ENCODE measurements at regions not wholly inside any gene's neighbourhood (a gene's known extent, or its start where the extent isn't known, plus 50 kb on each side); places are given as distances from the start of the nearest gene placed in this dataset.
A peak's percentile ranks its signal among the peaks of the same experiment; 100 is the strongest.

DNA sequence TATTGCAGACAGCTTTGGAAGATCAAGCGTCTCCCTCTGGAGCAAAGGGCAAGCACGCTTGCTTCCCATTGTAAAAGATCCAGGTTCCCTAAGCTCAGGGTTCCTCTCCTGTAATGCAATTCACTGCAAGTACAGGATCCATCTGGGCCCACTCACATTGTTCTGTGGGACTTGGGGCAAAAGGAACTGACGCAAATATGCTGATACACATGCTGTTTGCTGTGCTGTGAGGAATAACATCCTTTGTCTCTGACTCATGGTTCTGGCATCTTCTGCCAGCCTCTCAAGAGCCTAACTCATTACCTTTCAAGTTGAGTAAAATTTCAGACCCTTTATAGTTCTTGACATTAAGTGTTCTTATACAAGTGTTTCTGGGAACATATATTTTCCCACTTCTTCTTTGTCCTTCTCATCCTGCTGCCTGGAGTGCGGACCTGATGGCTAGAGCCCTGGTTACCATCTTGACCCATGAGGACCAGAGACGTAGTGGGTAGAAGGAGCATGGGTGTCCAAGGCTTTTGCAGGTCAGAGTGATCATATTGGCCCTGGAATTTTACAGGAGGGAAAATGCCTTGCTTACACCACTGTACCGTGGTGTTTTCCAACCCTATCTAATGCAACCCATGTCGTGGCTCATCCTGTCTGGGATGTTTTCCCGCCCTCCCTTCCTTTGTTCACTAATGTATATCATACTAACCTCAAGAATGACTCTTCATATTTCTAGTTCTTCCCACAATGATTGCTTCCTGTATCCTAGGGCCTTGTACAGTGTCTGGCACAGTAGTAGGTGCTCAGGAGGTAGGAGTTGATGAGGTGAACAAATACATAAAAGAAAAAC, 145.7 kb upstream of the GLI2 start:
- no peaks in the 10 kb centered on the region for H3K79me2 ChIP-seq (ENCODE audit: low read length)
- no peaks in the 10 kb centered on the region for H3K9me2 ChIP-seq (replicated peaks; ENCODE audit: low read length)
- H3K27me3 ChIP-seq (ENCODE audit: low read length): no peaks in the 10 kb centered on the region
- H3K4me3 ChIP-seq (ENCODE audit: low read length): no peak overlapping the region
- H2AFZ ChIP-seq (ENCODE audit: low read length): no peak overlapping the region
- H3K9ac ChIP-seq (ENCODE audit: low read length): peak overlapping the region; percentile 65
- H3K27ac ChIP-seq (ENCODE audit: low read length): peak overlapping the region; percentile 89
- BruUV-seq (replicated peaks): no TSS peak
- CTCF ChIA-PET: no interaction called here
- POLR2A ChIA-PET (ENCODE audit: unreplicated experiment): interaction anchor here (0.5 kb wide), 1 partner anchor 942 kb away, joined by 3 read pairs; no protein-coding TSS in a partner anchor
- no peaks in the 10 kb centered on the region for H3K9me3 ChIP-seq (ENCODE audit: low read length)
- H3K36me3 ChIP-seq (ENCODE audit: low read depth, low read length): no peaks in the 10 kb centered on the region
- H4K20me1 ChIP-seq (ENCODE audit: low read length): no peaks in the 10 kb centered on the region
- DNase-seq: peak; percentile 74
- peak; percentile 93 for ATAC-seq
- no peak overlapping the region for H3K4me2 ChIP-seq (ENCODE audit: low read length)
- intact Hi-C loops (cut with micrococcal nuclease): no loop called here
- no peak for TF ChIP-seq EZH2phosphoT487 (IDR thresholded peaks at IDR 0.05; ENCODE audit: borderline replicate concordance, low read length)
- no peak for TF ChIP-seq EZH2 (IDR thresholded peaks at IDR 0.05; ENCODE audit: low read length, unreplicated experiment)
- no peak for TF ChIP-seq CTCF (conservative IDR thresholded peaks at IDR 0.05; ENCODE audit: low read depth, low read length)
- no peaks in the 10 kb centered on the region for H3F3A ChIP-seq (ENCODE audit: low read length, unreplicated experiment)
- peaks cover 16% of the 10 kb centered on the region for H3K4me1 ChIP-seq (ENCODE audit: insufficient read depth, low read length)

DNA sequence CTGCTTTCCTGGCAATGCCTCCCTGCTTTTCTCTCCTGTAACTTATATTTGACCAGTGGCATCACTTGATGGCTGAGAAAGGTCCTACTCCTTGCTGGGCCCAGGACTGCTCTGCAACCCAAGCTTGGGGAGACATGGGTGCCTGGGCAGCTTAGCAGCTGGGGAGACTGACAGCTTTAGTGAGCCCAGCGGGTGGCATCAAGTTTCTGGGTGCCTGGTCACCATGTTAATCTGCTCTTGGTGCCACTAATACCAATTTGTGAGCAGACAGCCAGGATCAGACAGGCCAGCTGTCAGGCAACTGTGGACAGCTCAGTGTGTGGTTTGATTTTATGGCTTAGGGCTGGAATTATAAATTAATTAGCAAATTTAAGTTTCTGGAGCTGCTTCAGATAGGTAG, 144.8 kb upstream of the GLI2 start:
- Histone ChIP-seq H3K4me3 (ENCODE audit: low read length) (no peak overlapping the region), H3K36me3 (ENCODE audit: low read depth, low read length) (no peaks in the 10 kb centered on the region), H3K9me2 (replicated peaks; ENCODE audit: low read length) (no peaks in the 10 kb centered on the region), H3K4me1 (ENCODE audit: insufficient read depth, low read length) (peaks cover 16% of the 10 kb centered on the region), H3F3A (ENCODE audit: low read length, unreplicated experiment) (no peaks in the 10 kb centered on the region), H3K4me2 (ENCODE audit: low read length) (no peak overlapping the region), H3K27me3 (ENCODE audit: low read length) (no peaks in the 10 kb centered on the region), H3K79me2 (ENCODE audit: low read length) (no peaks in the 10 kb centered on the region), H3K27ac (ENCODE audit: low read length) (peak overlapping the region; percentile 89), H3K9me3 (ENCODE audit: low read length) (no peaks in the 10 kb centered on the region), H2AFZ (ENCODE audit: low read length) (no peak overlapping the region), H3K9ac (ENCODE audit: low read length) (peak overlapping the region; percentile 16; the same call in 1 of the 2 replicates), H4K20me1 (ENCODE audit: low read length) (no peaks in the 10 kb centered on the region)
- intact Hi-C loops (cut with micrococcal nuclease): no loop called here
- ChIA-PET POLR2A (ENCODE audit: unreplicated experiment) (interaction anchor here (0.5 kb wide), 1 partner anchor 607 kb away, joined by 4 read pairs; no protein-coding TSS in a partner anchor), CTCF (no interaction called here)
- BruUV-seq (replicated peaks): no TSS peak
- TF ChIP-seq CTCF (conservative IDR thresholded peaks at IDR 0.05; ENCODE audit: low read depth, low read length) (no peak), EZH2phosphoT487 (IDR thresholded peaks at IDR 0.05; ENCODE audit: borderline replicate concordance, low read length) (no peak), EZH2 (IDR thresholded peaks at IDR 0.05; ENCODE audit: low read length, unreplicated experiment) (no peak)
- DNase-seq: no peak
- no peak for ATAC-seq

DNA sequence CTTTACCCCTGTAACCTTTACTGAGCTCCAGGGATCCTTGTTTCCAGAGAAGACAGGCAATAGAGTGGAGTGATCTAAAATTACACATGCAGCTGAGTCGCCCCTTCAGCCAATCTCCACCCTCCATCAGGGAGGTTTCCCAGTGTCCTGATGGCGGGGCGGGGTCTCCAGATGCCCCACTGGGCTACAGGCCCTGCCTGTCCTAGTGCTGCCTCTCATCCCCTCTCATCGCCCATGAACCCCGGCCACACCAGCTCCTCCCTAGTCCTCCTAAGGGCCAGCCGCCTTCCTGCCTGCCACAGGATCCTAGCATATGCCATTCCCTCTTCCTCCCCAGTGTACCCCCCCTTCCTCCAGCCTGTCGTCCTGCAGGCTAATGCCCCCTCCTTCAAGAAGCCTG, 144.1 kb upstream of the GLI2 start:
- Histone ChIP-seq H3K27me3 (ENCODE audit: low read length) (no peaks in the 10 kb centered on the region), H3K4me2 (ENCODE audit: low read length) (no peak overlapping the region), H4K20me1 (ENCODE audit: low read length) (no peaks in the 10 kb centered on the region), H3K9me3 (ENCODE audit: low read length) (no peaks in the 10 kb centered on the region), H3F3A (ENCODE audit: low read length, unreplicated experiment) (no peaks in the 10 kb centered on the region), H3K79me2 (ENCODE audit: low read length) (no peaks in the 10 kb centered on the region), H3K27ac (ENCODE audit: low read length) (no peak overlapping the region; the same call in 1 of the 2 replicates), H3K4me3 (ENCODE audit: low read length) (no peak overlapping the region), H3K9me2 (replicated peaks; ENCODE audit: low read length) (no peaks in the 10 kb centered on the region), H3K9ac (ENCODE audit: low read length) (no peak overlapping the region), H3K36me3 (ENCODE audit: low read depth, low read length) (no peaks in the 10 kb centered on the region), H3K4me1 (ENCODE audit: insufficient read depth, low read length) (peaks cover 16% of the 10 kb centered on the region), H2AFZ (ENCODE audit: low read length) (no peak overlapping the region)
- BruUV-seq (replicated peaks): no TSS peak
- no peak for TF ChIP-seq EZH2phosphoT487 (IDR thresholded peaks at IDR 0.05; ENCODE audit: borderline replicate concordance, low read length)
- TF ChIP-seq EZH2 (IDR thresholded peaks at IDR 0.05; ENCODE audit: low read length, unreplicated experiment): no peak
- no peak for TF ChIP-seq CTCF (conservative IDR thresholded peaks at IDR 0.05; ENCODE audit: low read depth, low read length)
- DNase-seq: no peak
- CTCF ChIA-PET: no interaction called here
- intact Hi-C loops (cut with micrococcal nuclease): no loop called here
- POLR2A ChIA-PET (ENCODE audit: unreplicated experiment): no interaction called here
- no peak for ATAC-seq

All from PC-3 (cell line).